GM12892 (cell line): ENCODE measurements at regions not wholly inside any gene's neighbourhood (a gene's known extent, or its start where the extent isn't known, plus 50 kb on each side); places are given as distances from the start of the nearest gene placed in this dataset.

Experiments used
- POLR2A ChIP-seq: IDR thresholded peaks from 2 replicates; pipeline ENCODE4 v1.6.1; 2011; ENCODE audit warnings: low read depth, low read length, control low read depth
- POLR2AphosphoS5 ChIP-seq: IDR thresholded peaks from 2 replicates; pipeline ENCODE4 v1.6.1; 2011; ENCODE audit warnings: low read depth, low read length, control low read depth

- TF ChIP-seq POLR2A (no peak), POLR2AphosphoS5 (no peak)
These were observed 58.4 kb upstream of the SLC8A1 start for GRCh38 chr2:40510304-40510703.
